ENCODE measurements at regions not wholly inside any gene's neighbourhood (a gene's known extent, or its start where the extent isn't known, plus 50 kb on each side); places are given as distances from the start of the nearest gene placed in this dataset.

- Histone ChIP-seq H3K27me3 (no peaks in the 10 kb centered on the region), H3K4me3 (no peak overlapping the region), H3K36me3 (no peaks in the 10 kb centered on the region), H3K4me1 (no peaks in the 10 kb centered on the region), H3K9me3 (no peaks in the 10 kb centered on the region), H3K27ac (no peak overlapping the region)
- ATAC-seq, result no peak
- intact Hi-C loops (cut with DNase I), result no loop called here
- no peak for DNase-seq
- TF ChIP-seq POLR2A (IDR thresholded peaks at IDR 0.05) (no peak), CTCF (IDR thresholded peaks at IDR 0.05) (no peak)
Measured at GRCh38 chr3:116984301-116984700, 274.7 kb downstream of the TUSC7 start.

GRCh38 chr3:116994351-116994879 is 284.8 kb downstream of the TUSC7 start:
- Histone ChIP-seq H3K4me1 (no peaks in the 10 kb centered on the region), H3K9me3 (no peaks in the 10 kb centered on the region), H3K27ac (no peak overlapping the region), H3K36me3 (no peaks in the 10 kb centered on the region), H3K27me3 (no peaks in the 10 kb centered on the region), H3K4me3 (no peak overlapping the region)
- WGBS (ENCODE audit: insufficient coverage, low coverage, low lambda C conversion rate, missing lambda C conversion rate), result 44% methylated on average over 3 of the region's 3 CpGs
- ATAC-seq (no peak), DNase-seq (no peak)
- intact Hi-C loops (cut with DNase I), result no loop called here
- TF ChIP-seq CTCF (IDR thresholded peaks at IDR 0.05), result no peak
- no peak for TF ChIP-seq POLR2A (IDR thresholded peaks at IDR 0.05)

GRCh38 chr3:117003501-117003900 is 293.9 kb downstream of the TUSC7 start:
- ATAC-seq (no peak), DNase-seq (no peak)
- no peaks in the 10 kb centered on the region for H3K9me3 ChIP-seq

DNA sequence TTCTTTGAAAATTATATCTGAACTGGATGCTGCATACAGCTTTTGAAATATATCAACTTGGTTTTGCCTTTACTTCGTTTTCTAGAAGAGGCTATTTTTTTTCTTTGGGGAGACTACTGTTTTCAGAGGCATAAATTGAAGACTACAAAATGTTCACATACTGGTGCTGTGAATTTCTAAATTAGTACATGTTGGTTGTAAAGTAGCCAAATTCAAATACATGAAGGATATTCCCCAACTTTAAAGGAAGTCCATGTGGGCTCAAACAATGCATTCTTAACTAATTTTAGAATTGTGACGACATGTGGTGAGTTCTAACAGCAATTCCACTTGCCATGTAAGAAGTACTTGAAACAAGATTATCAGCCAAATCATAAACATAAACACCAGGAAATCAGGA is 295.7 kb downstream of the TUSC7 start:
- WGBS (ENCODE audit: insufficient coverage, low coverage, low lambda C conversion rate, missing lambda C conversion rate), result 34% methylated on average over 2 of the region's 2 CpGs

More at GRCh38 chr3:117003501-117003900, 293.9 kb downstream of the TUSC7 start:
- Histone ChIP-seq H3K27me3 (no peaks in the 10 kb centered on the region), H3K27ac (no peak overlapping the region), H3K4me3 (no peak overlapping the region), H3K4me1 (no peaks in the 10 kb centered on the region), H3K36me3 (no peaks in the 10 kb centered on the region)
- TF ChIP-seq CTCF (IDR thresholded peaks at IDR 0.05), result no peak
- intact Hi-C loops (cut with DNase I), result no loop called here

More for the DNA sequence above, 295.7 kb downstream of the TUSC7 start:
- intact Hi-C loops (cut with DNase I), result no loop called here
- Histone ChIP-seq H3K27ac (no peak overlapping the region), H3K9me3 (no peaks in the 10 kb centered on the region), H3K36me3 (no peaks in the 10 kb centered on the region), H3K4me3 (no peak overlapping the region), H3K4me1 (no peaks in the 10 kb centered on the region), H3K27me3 (no peaks in the 10 kb centered on the region)
- TF ChIP-seq POLR2A (IDR thresholded peaks at IDR 0.05), result no peak
- TF ChIP-seq CTCF (IDR thresholded peaks at IDR 0.05), result no peak
- no peak for ATAC-seq
- DNase-seq, result no peak

All from right lobe of liver (tissue), 6 donors.